OCI-LY3 (cell line): ENCODE measurements at regions not wholly inside any gene's neighbourhood (a gene's known extent, or its start where the extent isn't known, plus 50 kb on each side); places are given as distances from the start of the nearest gene placed in this dataset.

Source experiments
- EZH2phosphoT487 ChIP-seq: fragments of 200-600 bp; shearing (Covaris generic); IDR thresholded peaks from 2 replicates; pipeline ENCODE4 v1.6.1; 2018; ENCODE audit warnings: antibody characterized with exemption, mixed run types, low read depth
- TF ChIP-seq, protein P1 (sequence below): fragments of 200-600, 300-600 bp; sonication (generic); IDR thresholded peaks from 2 replicates; pipeline ENCODE4 v1.5.1; 2014; ENCODE audit warnings: antibody characterized with exemption, low read length, low read depth

DNA sequence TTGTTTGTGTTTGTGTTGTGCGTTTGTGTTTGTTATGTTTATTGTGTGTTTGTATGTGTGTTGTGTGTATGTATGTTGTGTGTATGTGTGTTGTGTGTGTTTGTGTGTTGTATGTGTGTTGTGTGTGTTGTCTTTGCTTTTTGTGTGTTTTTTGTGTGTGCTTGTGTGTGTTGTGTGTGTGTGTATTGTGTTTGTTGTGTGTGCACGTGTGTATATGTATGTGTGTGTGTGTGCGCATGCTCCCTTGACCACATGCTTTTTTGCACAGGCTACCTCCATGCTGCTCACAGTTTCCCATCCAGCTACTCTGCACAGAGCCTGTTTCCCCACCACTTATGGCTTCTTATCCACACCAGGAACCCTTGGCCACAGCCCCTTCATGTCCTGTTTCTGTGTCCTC is 720.0 kb upstream of the ADAMTS16 start:
- TF ChIP-seq, protein P1, sequence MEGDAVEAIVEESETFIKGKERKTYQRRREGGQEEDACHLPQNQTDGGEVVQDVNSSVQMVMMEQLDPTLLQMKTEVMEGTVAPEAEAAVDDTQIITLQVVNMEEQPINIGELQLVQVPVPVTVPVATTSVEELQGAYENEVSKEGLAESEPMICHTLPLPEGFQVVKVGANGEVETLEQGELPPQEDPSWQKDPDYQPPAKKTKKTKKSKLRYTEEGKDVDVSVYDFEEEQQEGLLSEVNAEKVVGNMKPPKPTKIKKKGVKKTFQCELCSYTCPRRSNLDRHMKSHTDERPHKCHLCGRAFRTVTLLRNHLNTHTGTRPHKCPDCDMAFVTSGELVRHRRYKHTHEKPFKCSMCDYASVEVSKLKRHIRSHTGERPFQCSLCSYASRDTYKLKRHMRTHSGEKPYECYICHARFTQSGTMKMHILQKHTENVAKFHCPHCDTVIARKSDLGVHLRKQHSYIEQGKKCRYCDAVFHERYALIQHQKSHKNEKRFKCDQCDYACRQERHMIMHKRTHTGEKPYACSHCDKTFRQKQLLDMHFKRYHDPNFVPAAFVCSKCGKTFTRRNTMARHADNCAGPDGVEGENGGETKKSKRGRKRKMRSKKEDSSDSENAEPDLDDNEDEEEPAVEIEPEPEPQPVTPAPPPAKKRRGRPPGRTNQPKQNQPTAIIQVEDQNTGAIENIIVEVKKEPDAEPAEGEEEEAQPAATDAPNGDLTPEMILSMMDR, result no peak
- TF ChIP-seq EZH2phosphoT487, result no peak
